ENCODE measurements at regions not wholly inside any gene's neighbourhood (a gene's known extent, or its start where the extent isn't known, plus 50 kb on each side); places are given as distances from the start of the nearest gene placed in this dataset.

DNA sequence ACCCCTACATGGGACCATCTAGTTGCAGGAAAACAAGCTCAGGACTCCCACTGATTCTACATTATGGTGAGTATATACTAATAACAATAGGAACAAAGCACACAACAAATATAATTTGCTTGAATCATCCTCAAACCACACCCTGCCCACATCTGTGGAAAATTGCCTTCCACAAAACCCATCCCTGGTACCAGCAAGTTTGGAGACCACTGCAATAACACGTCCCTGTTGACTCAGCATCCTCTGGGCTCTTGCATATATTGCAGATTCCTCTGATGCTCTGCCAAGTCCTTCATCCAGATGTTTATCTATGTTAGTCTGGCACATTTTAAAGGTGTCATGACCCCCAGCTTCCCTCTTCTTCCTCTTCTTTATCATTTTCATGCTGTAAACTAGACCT is 138.4 kb downstream of the PCTP start:
- RAD21 ChIA-PET (ENCODE audit: unreplicated experiment) = no interaction called here
- intact Hi-C loops (cut with micrococcal nuclease; ENCODE audit: unreplicated experiment) (no loop called here), in situ Hi-C loops (cut with MboI) (no loop called here)
- no peaks in the 10 kb centered on the region for H3K27me3 ChIP-seq (replicated peaks in 1 of 2; ENCODE audit: control insufficient read depth in 2 of 2, insufficient read depth in 2 of 2, low read length in 1 of 2)
- H4K20me1 ChIP-seq (ENCODE audit: control insufficient read depth, insufficient read depth) = no peaks in the 10 kb centered on the region
- DNase-seq (ENCODE audit: low read depth, low spot score) (no peak), ATAC-seq (no peak), FAIRE-seq (no peak)
- no peak overlapping the region for H2AFZ ChIP-seq (ENCODE audit: control insufficient read depth, low read depth, low read length)
- no peak overlapping the region for H3K9ac ChIP-seq (ENCODE audit: control insufficient read depth, insufficient read depth, low read length)
- CTCF ChIA-PET = no interaction called here
- no peak overlapping the region for H3K4me3 ChIP-seq
- no TSS peak for BruUV-seq (replicated peaks)
- WGBS (ENCODE audit: insufficient coverage, insufficient replicate concordance, low lambda C conversion rate, missing lambda C conversion rate) = 0% methylated on average over 1 of the region's 1 CpG
- no peak overlapping the region for H3K4me2 ChIP-seq (ENCODE audit: control insufficient read depth, insufficient read depth)
- H3K4me1 ChIP-seq (ENCODE audit: control insufficient read depth, insufficient read depth, low read length) = no peaks in the 10 kb centered on the region
- H3K36me3 ChIP-seq (ENCODE audit: control insufficient read depth in 2 of 2, insufficient read depth in 2 of 2, low read length in 1 of 2) = no peaks in the 10 kb centered on the region
- no peaks in the 10 kb centered on the region for H3K79me2 ChIP-seq (ENCODE audit: control insufficient read depth, insufficient read depth, low read length)
- POLR2A ChIA-PET = no interaction called here
- SMC1A ChIA-PET (ENCODE audit: uncharacterized antibody, unreplicated experiment) = no interaction called here
- H3K27ac ChIP-seq (ENCODE audit: control insufficient read depth, insufficient read depth) = no peak overlapping the region
- no peaks in the 10 kb centered on the region for H3K9me3 ChIP-seq (replicated peaks; ENCODE audit: control insufficient read depth, insufficient read depth, low read length)
- TF ChIP-seq ZNF207 (IDR thresholded peaks at IDR 0.05; ENCODE audit: borderline replicate concordance) = no peak
- TF ChIP-seq KDM1A (IDR thresholded peaks at IDR 0.05; ENCODE audit: borderline replicate concordance) = no peak
- TF ChIP-seq SPI1 (IDR thresholded peaks at IDR 0.05; ENCODE audit: borderline replicate concordance, insufficient read depth, low read depth, low read length) = no peak
- TF ChIP-seq REST (IDR thresholded peaks at IDR 0.05; ENCODE audit: low read depth, low read length) = no peak
- no peak for TF ChIP-seq CHD1 (IDR thresholded peaks at IDR 0.05; ENCODE audit: low read depth, low read length)
- no peak for TF ChIP-seq RELA (IDR thresholded peaks at IDR 0.05; ENCODE audit: borderline replicate concordance, partially characterized antibody)
- no peak for TF ChIP-seq HSF1 (IDR thresholded peaks at IDR 0.05; ENCODE audit: low read depth, low read length)
- TF ChIP-seq EP300 (IDR thresholded peaks at IDR 0.05; ENCODE audit: borderline replicate concordance in 1 of 2, control insufficient read depth in 1 of 2, low read depth in 2 of 2, low read length in 2 of 2) = no peak
- no peak for TF ChIP-seq NR2F1 (conservative IDR thresholded peaks at IDR 0.05)
- no peak for TF ChIP-seq ZNF592 (IDR thresholded peaks at IDR 0.05)
- no peak for TF ChIP-seq FOS (IDR thresholded peaks at IDR 0.05; ENCODE audit: borderline replicate concordance, extremely low read depth, insufficient read length)
